PC-3 (cell line): ENCODE measurements at regions not wholly inside any gene's neighbourhood (a gene's known extent, or its start where the extent isn't known, plus 50 kb on each side); places are given as distances from the start of the nearest gene placed in this dataset.
"Not testable (repeated sequence)": the region's sequence is repeated elsewhere in the genome, so short reads cannot be mapped to it uniquely, and the experiment has no call there.

ENCODE experiments used
- ATAC-seq: fragments of 200-7000 bp; cut with Tn5 transposase; 2 replicates; pipeline ENCODE4 v1.9.1; 2020; ENCODE audit warnings: mild to moderate bottlenecking, moderate library complexity
- BruUV-seq: library from RNA; stranded (reverse); fragments of 400-500 nt; replicated peaks from 2 replicates; lab custom pipeline; 2021; lab: Mats Ljungman, UMichigan
- CTCF ChIA-PET: fragments of 300-600 bp; sonication (Branson Sonifier 250); formaldehyde crosslinking; loops from one replicate; lab custom pipeline; 2022; ENCODE audit warnings: antibody characterized with exemption; lab: Charles Lee
- POLR2A ChIA-PET: fragments of 300-600 bp; sonication (Branson Sonifier 250); formaldehyde crosslinking; loops from one replicate; lab custom pipeline; 2022; ENCODE audit warnings: antibody characterized with exemption; ENCODE audit not compliant: unreplicated experiment; lab: Charles Lee
- DNase-seq: peaks from one replicate; pipeline ENCODE4 v3.0.0-alpha.2; 2015
- H2AFZ ChIP-seq: fragments of 300-600 bp; sonication (generic); 2 replicates; pipeline ENCODE4 v1.6.0; 2016; ENCODE audit warnings: antibody characterized with exemption, low read length
- H3F3A ChIP-seq: fragments of 300-600 bp; sonication (generic); one replicate; pipeline ENCODE4 v1.6.0; 2017; ENCODE audit warnings: antibody characterized with exemption, low read length, control low read depth, mild to moderate bottlenecking; ENCODE audit not compliant: unreplicated experiment
- H3K27ac ChIP-seq: fragments of 300-600 bp; sonication (generic); 2 replicates; pipeline ENCODE4 v1.5.1; 2016; ENCODE audit warnings: mild to moderate bottlenecking, low read length
- H3K27me3 ChIP-seq: fragments of 300-600 bp; sonication (generic); 2 replicates; pipeline ENCODE4 v1.6.1; 2016; ENCODE audit warnings: low read length, mixed read lengths
- H3K36me3 ChIP-seq: fragments of 300-600 bp; sonication (generic); 2 replicates; pipeline ENCODE4 v1.6.1; 2016; ENCODE audit warnings: low read depth, mixed run types, low read length, mixed read lengths
- H3K4me1 ChIP-seq: fragments of 300-600 bp; sonication (generic); 2 replicates; pipeline ENCODE4 v1.5.1; 2016; ENCODE audit warnings: low read length; ENCODE audit not compliant: insufficient read depth
- H3K4me2 ChIP-seq: fragments of 300-600 bp; sonication (generic); 2 replicates; pipeline ENCODE4 v1.6.0; 2016; ENCODE audit warnings: low read length
- H3K4me3 ChIP-seq: fragments of 300-600 bp; sonication (generic); 2 replicates; pipeline ENCODE4 v1.5.1; 2016; ENCODE audit warnings: mild to moderate bottlenecking, low read length, mixed read lengths
- H3K79me2 ChIP-seq: fragments of 300-600 bp; sonication (generic); 2 replicates; pipeline ENCODE4 v1.6.1; 2017; ENCODE audit warnings: low read length, mixed read lengths
- H3K9ac ChIP-seq: fragments of 300-600 bp; sonication (generic); 2 replicates; pipeline ENCODE4 v1.6.0; 2016; ENCODE audit warnings: mild to moderate bottlenecking, low read length
- H3K9me2 ChIP-seq: fragments of 300-600 bp; sonication (generic); replicated peaks from 2 replicates; pipeline ENCODE4 v1.6.1; 2016; ENCODE audit warnings: mixed run types, low read length, mixed read lengths
- H3K9me3 ChIP-seq: fragments of 300-600 bp; sonication (generic); 2 replicates; pipeline ENCODE4 v1.6.1; 2016; ENCODE audit warnings: low read length, mixed read lengths
- H4K20me1 ChIP-seq: fragments of 300-600 bp; sonication (generic); 2 replicates; pipeline ENCODE4 v1.6.1; 2016; ENCODE audit warnings: low read length, mixed read lengths
- CTCF ChIP-seq: fragments of 300-600 bp; sonication (generic); conservative IDR thresholded peaks from 2 replicates; pipeline ENCODE4 v1.5.1; 2017; ENCODE audit warnings: antibody characterized with exemption, low read depth, mild to moderate bottlenecking, low read length
- EZH2 ChIP-seq: fragments of 300-600 bp; sonication (generic); IDR thresholded peaks from one replicate; pipeline ENCODE4 v1.6.1; 2017; ENCODE audit warnings: antibody characterized with exemption, mild to moderate bottlenecking, low read length; ENCODE audit not compliant: unreplicated experiment
- EZH2phosphoT487 ChIP-seq: fragments of 300-600 bp; sonication (generic); IDR thresholded peaks from 2 replicates; pipeline ENCODE4 v1.6.1; 2018; ENCODE audit warnings: mild to moderate bottlenecking, antibody characterized with exemption, low read length, borderline replicate concordance
- intact Hi-C: fragments of 100-400 bp; cut with micrococcal nuclease; formaldehyde crosslinking; loops from 2 replicates; pipeline ENCODE4 v1.9.0; 2023

- intact Hi-C loops: no loop called here
- Histone ChIP-seq H3K79me2 (no peaks in the 10 kb centered on the region), H3F3A (no peaks in the 10 kb centered on the region), H3K4me3 (no peak overlapping the region), H3K9me3 (no peaks in the 10 kb centered on the region), H3K4me2 (no peak overlapping the region), H3K9ac (no peak overlapping the region), H3K27ac (no peak overlapping the region), H3K4me1 (no peaks in the 10 kb centered on the region), H2AFZ (no peak overlapping the region), H4K20me1 (no peaks in the 10 kb centered on the region), H3K9me2 (no peaks in the 10 kb centered on the region), H3K36me3 (no peaks in the 10 kb centered on the region), H3K27me3 (no peaks in the 10 kb centered on the region)
- no peak for TF ChIP-seq CTCF
- TF ChIP-seq EZH2phosphoT487: no peak
- TF ChIP-seq EZH2: no peak
- ATAC-seq (no peak), DNase-seq (no peak)
- CTCF ChIA-PET: no interaction called here
- POLR2A ChIA-PET: no interaction called here
- BruUV-seq: no TSS peak
These were observed 74.4 kb downstream of the SEPTIN7 start for GRCh38 chr7:35875292-35875691.

GRCh38 chr7:35878351-35878750 lies 77.5 kb downstream of the SEPTIN7 start:
- H3K4me2 ChIP-seq: no peak overlapping the region
- no peaks in the 10 kb centered on the region for H3K4me1 ChIP-seq
- no peak for TF ChIP-seq CTCF
- TF ChIP-seq EZH2phosphoT487: no peak
- no peak for TF ChIP-seq EZH2
- DNase-seq (no peak), ATAC-seq (no peak)
- no peak overlapping the region for H3K27ac ChIP-seq
- no peaks in the 10 kb centered on the region for H3K9me3 ChIP-seq
- BruUV-seq: no TSS peak
- intact Hi-C loops: no loop called here
- H3K9ac ChIP-seq: no peak overlapping the region
- ChIA-PET CTCF (no interaction called here), POLR2A (no interaction called here)
- no peaks in the 10 kb centered on the region for H3K27me3 ChIP-seq
- no peaks in the 10 kb centered on the region for H4K20me1 ChIP-seq
- H3K9me2 ChIP-seq: no peaks in the 10 kb centered on the region
- H3F3A ChIP-seq: no peaks in the 10 kb centered on the region
- peaks cover 8% of the 10 kb centered on the region; the same call in 1 of the 2 replicates for H3K36me3 ChIP-seq
- no peak overlapping the region for H2AFZ ChIP-seq
- H3K4me3 ChIP-seq: no peak overlapping the region
- no peaks in the 10 kb centered on the region for H3K79me2 ChIP-seq

- H3K9ac ChIP-seq, H3K27ac ChIP-seq, ATAC-seq, H3F3A ChIP-seq, POLR2A ChIA-PET, CTCF ChIA-PET, H3K79me2 ChIP-seq, H3K4me2 ChIP-seq, H3K4me3 ChIP-seq, H3K27me3 ChIP-seq, H3K4me1 ChIP-seq, H2AFZ ChIP-seq, H3K9me3 ChIP-seq, BruUV-seq, H3K9me2 ChIP-seq, H4K20me1 ChIP-seq, DNase-seq, intact Hi-C loops: not testable (repeated sequence)
- peaks cover 19% of the 10 kb centered on the region; the same call in 1 of the 2 replicates for H3K36me3 ChIP-seq
These were observed 86.6 kb downstream of the SEPTIN7 start for GRCh38 chr7:35887430-35887829.
